ENCODE measurements at regions not wholly inside any gene's neighbourhood (a gene's known extent, or its start where the extent isn't known, plus 50 kb on each side); places are given as distances from the start of the nearest gene placed in this dataset.

GRCh38 chr18:42401131-42401673, 446.2 kb downstream of the PIK3C3 start:
- DNase-seq (ENCODE audit: low read depth): no peak

GRCh38 chr18:42404151-42404550, 449.1 kb downstream of the PIK3C3 start:
- DNase-seq (ENCODE audit: low read depth): no peak

- DNase-seq (ENCODE audit: low read depth): no peak
These were observed 454.0 kb downstream of the PIK3C3 start for GRCh38 chr18:42409005-42409404.

- no peak for DNase-seq (ENCODE audit: low read depth)
These were observed 457.2 kb downstream of the PIK3C3 start for GRCh38 chr18:42412281-42412680.

- DNase-seq (ENCODE audit: low read depth): no peak
These were observed 457.9 kb downstream of the PIK3C3 start for GRCh38 chr18:42412896-42413295.

GRCh38 chr18:42413870-42414269, 458.8 kb downstream of the PIK3C3 start:
- no peak for DNase-seq (ENCODE audit: low read depth)

GRCh38 chr18:42414756-42415454, 459.9 kb downstream of the PIK3C3 start:
- no peak for DNase-seq (ENCODE audit: low read depth)

- no peak for DNase-seq (ENCODE audit: low read depth)
These were observed 462.2 kb downstream of the PIK3C3 start for GRCh38 chr18:42417189-42417588.

- DNase-seq (ENCODE audit: low read depth): no peak
These were observed 463.1 kb downstream of the PIK3C3 start for GRCh38 chr18:42418121-42418520.

- DNase-seq (ENCODE audit: low read depth): no peak
These were observed 470.0 kb downstream of the PIK3C3 start for GRCh38 chr18:42425025-42425424.

- no peak for DNase-seq (ENCODE audit: low read depth)
These were observed 471.5 kb downstream of the PIK3C3 start for GRCh38 chr18:42426496-42427015.

- no peak for DNase-seq (ENCODE audit: low read depth)
These were observed 474.2 kb downstream of the PIK3C3 start for GRCh38 chr18:42429196-42429595.

- no peak for DNase-seq (ENCODE audit: low read depth)
These were observed 481.3 kb downstream of the PIK3C3 start for GRCh38 chr18:42436222-42436765.

GRCh38 chr18:42437001-42437400, 482.0 kb downstream of the PIK3C3 start:
- DNase-seq (ENCODE audit: low read depth): no peak

- DNase-seq (ENCODE audit: low read depth): no peak
These were observed 482.6 kb downstream of the PIK3C3 start for GRCh38 chr18:42437646-42438045.

- no peak for DNase-seq (ENCODE audit: low read depth)
These were observed 487.6 kb downstream of the PIK3C3 start for GRCh38 chr18:42442656-42443055.

GRCh38 chr18:42444349-42444748, 489.3 kb downstream of the PIK3C3 start:
- DNase-seq (ENCODE audit: low read depth): no peak

- no peak for DNase-seq (ENCODE audit: low read depth)
These were observed 490.3 kb downstream of the PIK3C3 start for GRCh38 chr18:42445359-42445758.

GRCh38 chr18:42446195-42446594, 491.2 kb downstream of the PIK3C3 start:
- no peak for DNase-seq (ENCODE audit: low read depth)

GRCh38 chr18:42447688-42448087, 492.7 kb downstream of the PIK3C3 start:
- DNase-seq (ENCODE audit: low read depth): no peak

- no peak for DNase-seq (ENCODE audit: low read depth)
These were observed 503.2 kb downstream of the PIK3C3 start for GRCh38 chr18:42458226-42458625.

GRCh38 chr18:42459873-42460272, 504.8 kb downstream of the PIK3C3 start:
- DNase-seq (ENCODE audit: low read depth): no peak

GRCh38 chr18:42471885-42472284, 516.9 kb downstream of the PIK3C3 start:
- DNase-seq (ENCODE audit: low read depth): no peak

- no peak for DNase-seq (ENCODE audit: low read depth)
These were observed 518.6 kb downstream of the PIK3C3 start for GRCh38 chr18:42473611-42474010.
